Glutamatergic neuron (in vitro differentiated cells): ENCODE measurements at regions not wholly inside any gene's neighbourhood (a gene's known extent, or its start where the extent isn't known, plus 50 kb on each side); places are given as distances from the start of the nearest gene placed in this dataset.

Experiments used
- DNase-seq: peaks from one replicate; pipeline ENCODE4 v3.0.0; 2022
- H3K27ac Mint-ChIP-seq: one replicate; pipeline ENCODE4 v1.8.0; 2020; ENCODE audit warnings: mild to moderate bottlenecking, mixed read lengths, inconsistent platforms; ENCODE audit not compliant: unreplicated experiment
- H3K27me3 Mint-ChIP-seq: one replicate; pipeline ENCODE4 v1.8.0; 2020; ENCODE audit warnings: mild to moderate bottlenecking, moderate library complexity, mixed read lengths, inconsistent platforms; ENCODE audit not compliant: unreplicated experiment
- H3K36me3 Mint-ChIP-seq: one replicate; pipeline ENCODE4 v1.8.0; 2020; ENCODE audit warnings: mild to moderate bottlenecking, mixed read lengths, inconsistent platforms; ENCODE audit not compliant: unreplicated experiment
- H3K4me1 Mint-ChIP-seq: one replicate; pipeline ENCODE4 v1.8.0; 2020; ENCODE audit warnings: mild to moderate bottlenecking, low read depth, mixed read lengths, inconsistent platforms; ENCODE audit not compliant: unreplicated experiment
- H3K4me3 Mint-ChIP-seq: one replicate; pipeline ENCODE4 v1.8.0; 2020; ENCODE audit warnings: mild to moderate bottlenecking, mixed read lengths, inconsistent platforms; ENCODE audit not compliant: unreplicated experiment
- H3K9me3 Mint-ChIP-seq: one replicate; pipeline ENCODE4 v1.8.0; 2020; ENCODE audit warnings: mild to moderate bottlenecking, moderate library complexity, mixed read lengths, inconsistent platforms; ENCODE audit not compliant: unreplicated experiment
- TF ChIP-seq, protein P1 (sequence below): fragments of 200-600 bp; sonication (generic); IDR thresholded peaks from one replicate; pipeline ENCODE4 v1.5.0; 2021; ENCODE audit not compliant: partially characterized antibody, unreplicated experiment

DNA sequence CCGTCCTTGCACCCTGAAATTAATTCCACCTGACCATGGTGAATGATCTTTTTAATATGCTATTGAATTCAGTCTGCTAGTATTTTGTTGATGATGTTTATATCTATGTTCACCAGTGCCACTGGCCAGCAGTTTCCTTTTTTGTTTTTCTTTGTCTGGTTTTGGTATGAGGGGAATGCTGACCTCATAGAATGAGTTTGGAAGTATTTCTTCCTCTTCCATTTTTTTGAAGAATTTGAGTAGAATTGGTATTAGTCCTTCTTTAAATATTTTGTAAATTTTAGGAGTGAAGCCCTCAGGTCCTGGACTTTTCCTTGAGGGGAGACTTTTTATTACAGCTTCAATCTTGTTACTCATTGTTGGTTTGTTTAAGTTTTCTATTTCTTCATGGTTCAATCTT, 231.6 kb downstream of the MRPL39 start:
- Mint-ChIP-seq H3K9me3 (peaks cover 4% of the 10 kb centered on the region), H3K27me3 (no peaks in the 10 kb centered on the region), H3K27ac (no peak overlapping the region), H3K36me3 (no peaks in the 10 kb centered on the region), H3K4me3 (no peak overlapping the region), H3K4me1 (peaks cover 5% of the 10 kb centered on the region)
- no peak for DNase-seq
- TF ChIP-seq, protein P1, sequence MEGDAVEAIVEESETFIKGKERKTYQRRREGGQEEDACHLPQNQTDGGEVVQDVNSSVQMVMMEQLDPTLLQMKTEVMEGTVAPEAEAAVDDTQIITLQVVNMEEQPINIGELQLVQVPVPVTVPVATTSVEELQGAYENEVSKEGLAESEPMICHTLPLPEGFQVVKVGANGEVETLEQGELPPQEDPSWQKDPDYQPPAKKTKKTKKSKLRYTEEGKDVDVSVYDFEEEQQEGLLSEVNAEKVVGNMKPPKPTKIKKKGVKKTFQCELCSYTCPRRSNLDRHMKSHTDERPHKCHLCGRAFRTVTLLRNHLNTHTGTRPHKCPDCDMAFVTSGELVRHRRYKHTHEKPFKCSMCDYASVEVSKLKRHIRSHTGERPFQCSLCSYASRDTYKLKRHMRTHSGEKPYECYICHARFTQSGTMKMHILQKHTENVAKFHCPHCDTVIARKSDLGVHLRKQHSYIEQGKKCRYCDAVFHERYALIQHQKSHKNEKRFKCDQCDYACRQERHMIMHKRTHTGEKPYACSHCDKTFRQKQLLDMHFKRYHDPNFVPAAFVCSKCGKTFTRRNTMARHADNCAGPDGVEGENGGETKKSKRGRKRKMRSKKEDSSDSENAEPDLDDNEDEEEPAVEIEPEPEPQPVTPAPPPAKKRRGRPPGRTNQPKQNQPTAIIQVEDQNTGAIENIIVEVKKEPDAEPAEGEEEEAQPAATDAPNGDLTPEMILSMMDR: no peak

DNA sequence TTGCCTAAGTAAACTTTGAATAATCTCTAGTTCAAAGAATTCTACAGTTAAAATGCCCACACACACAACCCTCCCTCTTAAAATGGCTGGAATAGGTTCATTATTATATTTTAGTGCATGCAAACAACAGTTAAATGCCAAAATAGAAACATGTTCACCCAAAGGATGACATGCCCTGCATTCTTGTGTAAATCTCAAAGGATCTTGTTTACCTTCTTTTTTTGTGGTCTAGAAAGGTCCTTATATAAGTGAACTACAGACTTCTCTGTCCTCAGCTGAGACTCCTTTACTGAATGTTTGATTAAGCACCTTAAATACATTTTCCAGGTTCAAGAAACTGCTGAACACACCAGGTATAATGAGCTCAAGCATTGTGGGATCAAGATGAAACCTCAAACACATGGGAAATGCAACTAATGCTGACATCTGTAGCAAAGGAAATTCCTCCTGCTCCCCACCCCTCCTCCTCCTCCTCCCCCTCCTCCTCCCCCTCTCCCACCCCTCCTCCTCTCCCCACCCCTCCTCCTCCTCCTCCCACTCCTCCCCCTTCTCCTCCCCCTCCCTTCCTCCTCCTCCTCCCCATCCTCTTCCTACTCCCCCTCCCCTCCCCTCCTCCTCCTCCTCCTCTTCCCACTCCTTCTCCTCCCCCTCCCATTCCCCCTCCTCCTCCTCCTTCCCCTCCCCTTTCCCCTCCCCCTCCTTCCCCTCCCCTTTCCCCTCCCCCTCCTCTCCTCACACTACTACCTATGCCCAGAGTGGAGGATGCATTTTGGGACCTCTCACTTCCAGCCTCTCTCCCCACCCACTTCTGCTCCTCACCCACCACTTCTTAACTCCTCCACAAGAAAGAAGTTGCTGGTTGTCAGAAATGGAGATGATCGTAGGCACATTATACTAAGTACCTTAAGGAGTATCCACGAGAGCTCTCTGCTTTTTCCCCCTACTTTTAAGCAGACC, 233.9 kb downstream of the MRPL39 start:
- Mint-ChIP-seq H3K4me3 (no peak overlapping the region), H3K4me1 (peaks cover 5% of the 10 kb centered on the region), H3K27me3 (no peaks in the 10 kb centered on the region), H3K27ac (no peak overlapping the region), H3K36me3 (no peaks in the 10 kb centered on the region), H3K9me3 (peaks cover 2% of the 10 kb centered on the region)
- no peak for DNase-seq
- TF ChIP-seq, protein P1: no peak

DNA sequence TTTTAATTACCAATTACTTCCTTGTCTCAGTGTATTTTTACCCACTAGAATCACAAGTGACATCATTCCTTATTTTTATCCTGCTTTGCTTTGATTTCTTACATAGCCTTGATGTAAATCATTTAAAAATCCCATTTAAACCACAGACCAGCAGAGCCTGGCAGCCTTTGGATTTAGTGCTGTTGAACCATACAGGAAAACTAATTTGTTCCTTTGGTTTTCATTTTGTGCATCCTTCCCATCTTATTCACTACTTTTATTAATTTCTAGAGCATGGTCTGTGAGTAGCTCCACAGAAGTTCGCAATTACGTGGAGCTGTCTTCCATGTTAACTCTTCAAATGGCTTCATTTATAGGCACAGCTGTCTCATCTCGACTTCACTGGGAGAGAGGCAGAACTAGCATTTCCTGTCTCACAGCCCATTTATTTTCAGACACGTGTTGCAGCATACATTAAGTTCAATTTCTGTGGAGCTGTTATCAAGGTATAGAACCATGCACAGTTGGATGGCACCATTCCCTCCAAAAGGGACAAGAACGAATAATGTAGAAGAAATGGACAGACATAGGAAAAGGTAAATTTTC, 235.3 kb downstream of the MRPL39 start:
- DNase-seq: no peak
- Mint-ChIP-seq H3K9me3 (peaks cover 2% of the 10 kb centered on the region), H3K4me3 (no peak overlapping the region), H3K36me3 (no peaks in the 10 kb centered on the region), H3K27me3 (no peaks in the 10 kb centered on the region), H3K4me1 (peaks cover 5% of the 10 kb centered on the region), H3K27ac (no peak overlapping the region)
- TF ChIP-seq, protein P1: no peak

DNA sequence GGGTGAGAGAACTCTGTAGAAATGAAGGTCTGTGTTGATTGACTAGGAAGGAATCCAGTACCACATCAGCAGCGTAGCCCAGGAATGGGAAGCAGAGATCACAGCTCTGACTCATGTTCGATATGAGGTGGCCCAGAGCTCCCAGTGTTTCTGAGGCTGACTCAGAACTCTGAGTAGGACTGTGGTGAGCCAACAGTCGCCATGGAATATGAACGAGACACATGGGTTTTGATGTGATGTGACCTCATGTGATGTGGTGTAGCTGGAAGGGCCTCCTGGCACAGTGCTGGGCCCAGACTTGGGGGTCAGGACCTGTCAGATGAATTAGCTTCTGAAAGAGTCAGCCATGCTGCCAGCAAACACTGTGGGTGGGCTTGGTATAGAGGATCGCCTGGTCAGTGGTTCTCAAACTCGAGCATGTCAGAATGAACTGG, 237.0 kb downstream of the MRPL39 start:
- Mint-ChIP-seq H3K27ac (no peak overlapping the region), H3K4me1 (peaks cover 5% of the 10 kb centered on the region), H3K9me3 (peaks cover 2% of the 10 kb centered on the region), H3K27me3 (no peaks in the 10 kb centered on the region), H3K36me3 (no peaks in the 10 kb centered on the region), H3K4me3 (no peak overlapping the region)
- TF ChIP-seq, protein P1: no peak
- no peak for DNase-seq
